ENCODE measurements at regions not wholly inside any gene's neighbourhood (a gene's known extent, or its start where the extent isn't known, plus 50 kb on each side); places are given as distances from the start of the nearest gene placed in this dataset.

GRCh38 chr9:120324461-120324860, 255.5 kb downstream of the CDK5RAP2 start:
- no peak for TF ChIP-seq POLR2A (IDR thresholded peaks at IDR 0.05)
- TF ChIP-seq, protein P1, sequence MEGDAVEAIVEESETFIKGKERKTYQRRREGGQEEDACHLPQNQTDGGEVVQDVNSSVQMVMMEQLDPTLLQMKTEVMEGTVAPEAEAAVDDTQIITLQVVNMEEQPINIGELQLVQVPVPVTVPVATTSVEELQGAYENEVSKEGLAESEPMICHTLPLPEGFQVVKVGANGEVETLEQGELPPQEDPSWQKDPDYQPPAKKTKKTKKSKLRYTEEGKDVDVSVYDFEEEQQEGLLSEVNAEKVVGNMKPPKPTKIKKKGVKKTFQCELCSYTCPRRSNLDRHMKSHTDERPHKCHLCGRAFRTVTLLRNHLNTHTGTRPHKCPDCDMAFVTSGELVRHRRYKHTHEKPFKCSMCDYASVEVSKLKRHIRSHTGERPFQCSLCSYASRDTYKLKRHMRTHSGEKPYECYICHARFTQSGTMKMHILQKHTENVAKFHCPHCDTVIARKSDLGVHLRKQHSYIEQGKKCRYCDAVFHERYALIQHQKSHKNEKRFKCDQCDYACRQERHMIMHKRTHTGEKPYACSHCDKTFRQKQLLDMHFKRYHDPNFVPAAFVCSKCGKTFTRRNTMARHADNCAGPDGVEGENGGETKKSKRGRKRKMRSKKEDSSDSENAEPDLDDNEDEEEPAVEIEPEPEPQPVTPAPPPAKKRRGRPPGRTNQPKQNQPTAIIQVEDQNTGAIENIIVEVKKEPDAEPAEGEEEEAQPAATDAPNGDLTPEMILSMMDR (IDR thresholded peaks at IDR 0.05) = no peak

Data from lower leg skin (tissue), 3 donors.